Liver (tissue), 8 donors: ENCODE measurements at regions not wholly inside any gene's neighbourhood (a gene's known extent, or its start where the extent isn't known, plus 50 kb on each side); places are given as distances from the start of the nearest gene placed in this dataset.

Experiments used
- DNase-seq: peaks from one replicate; pipeline ENCODE4 v3.0.0-alpha.2; 2017; ENCODE audit warnings: low spot score
- H3K27ac ChIP-seq, 2 donors: one replicate each; pipeline ENCODE4 v1.7.0; 2013; ENCODE audit warnings: inconsistent platforms in 2 of 2, low read length in 2 of 2, control low read depth in 1 of 2, low read depth in 1 of 2, mild to moderate bottlenecking in 1 of 2
- H3K27me3 ChIP-seq, 4 donors: one replicate each; pipeline versions ENCODE4 v1.6.1 to v1.7.0; 2013; ENCODE audit warnings: low read length in 3 of 4, inconsistent platforms in 1 of 4, mild to moderate bottlenecking in 1 of 4, moderate library complexity in 1 of 4; ENCODE audit not compliant: control insufficient read depth in 4 of 4, insufficient read depth in 4 of 4
- H3K36me3 ChIP-seq, 4 donors: one replicate each; pipeline versions ENCODE4 v1.6.1 to v1.7.0; 2013; ENCODE audit warnings: low read length in 3 of 4, mild to moderate bottlenecking in 3 of 4, low read depth in 1 of 4, moderate library complexity in 1 of 4; ENCODE audit not compliant: control insufficient read depth in 4 of 4, insufficient read depth in 3 of 4
- H3K4me1 ChIP-seq, 4 donors: one replicate each; pipeline versions ENCODE4 v1.6.1 to v1.7.0; 2013; ENCODE audit warnings: low read length in 3 of 4, mild to moderate bottlenecking in 3 of 4, moderate library complexity in 1 of 4; ENCODE audit not compliant: control insufficient read depth in 4 of 4, insufficient read depth in 4 of 4
- H3K4me3 ChIP-seq, 3 donors: one replicate each; pipeline versions ENCODE4 v1.6.1 to v1.7.0; 2013; ENCODE audit warnings: low read length in 3 of 3, control low read depth in 1 of 3, low read depth in 1 of 3, mild to moderate bottlenecking in 1 of 3
- H3K9ac ChIP-seq, 2 donors: one replicate each; pipeline ENCODE4 v1.7.0; 2013; ENCODE audit warnings: low read length in 2 of 2, mild to moderate bottlenecking in 2 of 2, moderate library complexity in 2 of 2, control low read depth in 1 of 2, low read depth in 1 of 2
- H3K9me3 ChIP-seq, 4 donors: one replicate each; pipeline versions ENCODE4 v1.6.1 to v1.7.0; 2013; ENCODE audit warnings: low read length in 3 of 4; ENCODE audit not compliant: control insufficient read depth in 4 of 4
- EGR1 ChIP-seq, 2 donors: IDR thresholded peaks; 2 replicates each; pipeline ENCODE4 v1.6.1; 2016 to 2018; ENCODE audit warnings: antibody characterized with exemption in 2 of 2, low read depth in 2 of 2
- FOXA1 ChIP-seq: IDR thresholded peaks from 2 replicates; pipeline ENCODE4 v1.6.1; 2016; ENCODE audit warnings: antibody characterized with exemption
- GABPA ChIP-seq, 2 donors: IDR thresholded peaks in 1 of 2; conservative IDR thresholded peaks in 1 of 2; 2 replicates each; pipeline ENCODE4 v1.6.1; 2016; ENCODE audit warnings: antibody characterized with exemption in 2 of 2, mild to moderate bottlenecking in 1 of 2, moderate library complexity in 1 of 2
- HNF4A ChIP-seq, 2 donors: conservative IDR thresholded peaks; 2 replicates each; pipeline ENCODE4 v1.6.1; 2016; ENCODE audit warnings: antibody characterized with exemption in 2 of 2, mild to moderate bottlenecking in 2 of 2
- HNF4G ChIP-seq: IDR thresholded peaks from 2 replicates; pipeline ENCODE4 v1.6.1; 2016; ENCODE audit warnings: antibody characterized with exemption
- NR2F2 ChIP-seq: IDR thresholded peaks from 2 replicates; pipeline ENCODE4 v1.6.1; 2016; ENCODE audit warnings: antibody characterized with exemption
- RAD21 ChIP-seq, 2 donors: IDR thresholded peaks; 2 replicates each; pipeline ENCODE4 v1.6.1; 2016; ENCODE audit warnings: antibody characterized with exemption in 2 of 2, mild to moderate bottlenecking in 2 of 2
- RXRA ChIP-seq, 2 donors: IDR thresholded peaks; 2 replicates each; pipeline ENCODE4 v1.6.1; 2017 to 2018; ENCODE audit warnings: antibody characterized with exemption in 2 of 2, mild to moderate bottlenecking in 1 of 2
- SP1 ChIP-seq: IDR thresholded peaks from 2 replicates; pipeline ENCODE4 v1.6.1; 2018; ENCODE audit warnings: antibody characterized with exemption, mild to moderate bottlenecking
- TAF1 ChIP-seq: conservative IDR thresholded peaks from 2 replicates; pipeline ENCODE4 v1.6.1; 2016; ENCODE audit warnings: antibody characterized with exemption, mild to moderate bottlenecking
- YY1 ChIP-seq: IDR thresholded peaks from 2 replicates; pipeline ENCODE4 v1.6.1; 2016; ENCODE audit warnings: antibody characterized with exemption, mild to moderate bottlenecking
- WGBS: extraction: QIAGEN DNeasy Blood & Tissue Kit; methylation state at CpG from one replicate; pipeline ENCODE4 v1.1.7; 2013; 5-methylcytosine and 5-hydroxymethylcytosine counted together
- TF ChIP-seq, protein P1 (sequence below): IDR thresholded peaks from 2 replicates; pipeline ENCODE4 v1.6.1; 2016; ENCODE audit warnings: antibody characterized with exemption
- TF ChIP-seq, protein P2 (sequence below): fragments of 150-350 bp; IDR thresholded peaks from 2 replicates; pipeline ENCODE4 v1.5.1; 2017; ENCODE audit warnings: improper control_type of control experiment, low read depth, low read length; ENCODE audit not compliant: missing input control
- TF ChIP-seq, protein P3 (sequence below): IDR thresholded peaks from 2 replicates; pipeline ENCODE4 v1.6.1; 2016; ENCODE audit warnings: antibody characterized with exemption
- TF ChIP-seq, protein P4 (sequence below): IDR thresholded peaks from 2 replicates; pipeline ENCODE4 v1.6.1; 2016; ENCODE audit warnings: antibody characterized with exemption, mild to moderate bottlenecking
- TF ChIP-seq, protein P5 (sequence below): IDR thresholded peaks from 2 replicates; pipeline ENCODE4 v1.6.1; 2016; ENCODE audit warnings: antibody characterized with exemption
- donor health status: healthy.
- donor health status: healthy.
- donor health status: healthy.
- donor health status: healthy.
- donor health status: healthy.

DNA sequence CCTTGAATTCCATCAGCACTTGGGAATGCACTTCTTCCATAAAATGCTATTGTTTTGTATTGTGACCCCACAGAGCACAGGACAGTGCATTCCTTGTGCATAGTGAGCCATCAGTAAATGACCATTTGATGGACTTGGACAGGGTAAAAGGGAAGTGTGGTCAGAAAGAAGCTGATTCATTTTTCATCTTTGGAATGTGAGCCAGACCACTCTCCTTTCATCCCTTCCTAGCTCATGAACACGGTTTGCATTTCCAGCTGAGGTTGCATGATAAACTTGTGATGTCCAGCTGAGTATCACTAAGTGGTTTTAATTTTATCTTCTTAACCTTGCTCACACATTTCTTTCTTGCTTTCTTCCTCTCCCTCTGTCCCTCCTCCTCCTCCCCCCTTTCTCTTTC is 101.3 kb downstream of the NUDT12 start:
- H3K27ac ChIP-seq = no peak overlapping the region

DNA sequence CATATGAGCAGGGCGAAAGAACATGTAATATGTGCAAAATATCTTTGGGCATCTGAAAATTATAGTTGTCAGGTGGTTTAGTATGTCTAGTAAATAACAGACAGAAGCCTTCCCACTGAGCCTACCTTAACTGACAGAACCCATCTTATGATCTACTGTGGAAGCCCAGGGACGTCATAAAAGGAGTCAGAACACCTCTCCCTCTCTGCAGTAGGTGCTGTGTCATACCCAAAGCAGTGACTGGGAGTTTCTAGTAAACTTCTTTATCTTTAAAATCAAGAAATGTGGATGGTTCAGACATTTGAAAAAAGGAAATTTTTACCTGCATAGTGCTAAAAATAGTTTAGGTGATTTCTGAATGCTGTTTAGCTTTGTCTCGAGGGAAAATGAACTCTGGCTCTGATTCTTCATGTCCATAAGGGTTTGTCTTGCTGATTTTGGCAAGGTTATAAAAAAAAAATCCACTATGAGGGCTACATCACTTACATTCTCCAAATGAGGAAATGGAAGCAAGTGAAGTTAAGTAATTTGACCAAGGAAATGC is 104.0 kb downstream of the NUDT12 start:
- H3K9me3 ChIP-seq = no peaks in the 10 kb centered on the region
- WGBS = 79% methylated on average over 3 of the region's 3 CpGs
- TF ChIP-seq, protein P1, sequence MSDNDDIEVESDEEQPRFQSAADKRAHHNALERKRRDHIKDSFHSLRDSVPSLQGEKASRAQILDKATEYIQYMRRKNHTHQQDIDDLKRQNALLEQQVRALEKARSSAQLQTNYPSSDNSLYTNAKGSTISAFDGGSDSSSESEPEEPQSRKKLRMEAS = no peak
- TF ChIP-seq GABPA (IDR thresholded peaks at IDR 0.05 in 1 of 2, conservative IDR thresholded peaks at IDR 0.05 in 1 of 2) (no peak), EGR1 (IDR thresholded peaks at IDR 0.05; ENCODE audit: low read depth in 2 of 2) (no peak), HNF4A (conservative IDR thresholded peaks at IDR 0.05) (no peak), NR2F2 (no peak)
- TF ChIP-seq, protein P2, sequence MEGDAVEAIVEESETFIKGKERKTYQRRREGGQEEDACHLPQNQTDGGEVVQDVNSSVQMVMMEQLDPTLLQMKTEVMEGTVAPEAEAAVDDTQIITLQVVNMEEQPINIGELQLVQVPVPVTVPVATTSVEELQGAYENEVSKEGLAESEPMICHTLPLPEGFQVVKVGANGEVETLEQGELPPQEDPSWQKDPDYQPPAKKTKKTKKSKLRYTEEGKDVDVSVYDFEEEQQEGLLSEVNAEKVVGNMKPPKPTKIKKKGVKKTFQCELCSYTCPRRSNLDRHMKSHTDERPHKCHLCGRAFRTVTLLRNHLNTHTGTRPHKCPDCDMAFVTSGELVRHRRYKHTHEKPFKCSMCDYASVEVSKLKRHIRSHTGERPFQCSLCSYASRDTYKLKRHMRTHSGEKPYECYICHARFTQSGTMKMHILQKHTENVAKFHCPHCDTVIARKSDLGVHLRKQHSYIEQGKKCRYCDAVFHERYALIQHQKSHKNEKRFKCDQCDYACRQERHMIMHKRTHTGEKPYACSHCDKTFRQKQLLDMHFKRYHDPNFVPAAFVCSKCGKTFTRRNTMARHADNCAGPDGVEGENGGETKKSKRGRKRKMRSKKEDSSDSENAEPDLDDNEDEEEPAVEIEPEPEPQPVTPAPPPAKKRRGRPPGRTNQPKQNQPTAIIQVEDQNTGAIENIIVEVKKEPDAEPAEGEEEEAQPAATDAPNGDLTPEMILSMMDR = no peak
- H3K27me3 ChIP-seq = no peaks in the 10 kb centered on the region
- no peak overlapping the region for H3K4me3 ChIP-seq
- no peak overlapping the region for H3K9ac ChIP-seq
- no peak for DNase-seq
- no peaks in the 10 kb centered on the region for H3K4me1 ChIP-seq
- H3K27ac ChIP-seq = no peak overlapping the region
- no peaks in the 10 kb centered on the region for H3K36me3 ChIP-seq

More for the DNA sequence above, 101.3 kb downstream of the NUDT12 start:
- Histone ChIP-seq H3K36me3 (no peaks in the 10 kb centered on the region), H3K4me1 (no peaks in the 10 kb centered on the region), H3K27me3 (no peaks in the 10 kb centered on the region), H3K9ac (no peak overlapping the region), H3K4me3 (no peak overlapping the region), H3K9me3 (no peaks in the 10 kb centered on the region)
- TF ChIP-seq HNF4G (no peak), FOXA1 (no peak)
- no peak for DNase-seq
- WGBS = 41% methylated on average over 1 of the region's 1 CpG

DNA sequence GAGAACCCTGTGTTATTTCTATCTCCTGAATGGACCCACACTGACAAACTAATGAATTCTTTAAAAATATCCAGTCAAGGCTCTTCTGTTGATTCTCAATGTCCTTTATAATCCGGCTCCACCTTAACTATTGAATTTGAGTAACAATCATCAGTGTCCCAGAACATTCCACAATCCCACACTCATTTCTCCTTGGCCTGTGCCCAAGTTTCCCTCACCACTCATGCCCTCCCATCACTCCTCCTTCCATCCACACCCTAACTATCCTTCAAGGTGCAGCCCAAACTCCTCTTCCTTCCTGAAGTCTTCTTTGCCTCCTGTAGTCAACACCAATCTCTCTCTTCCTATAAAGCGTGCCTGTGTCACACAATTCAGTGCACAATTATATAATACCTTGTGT is 106.1 kb downstream of the NUDT12 start:
- Histone ChIP-seq H3K27me3 (no peaks in the 10 kb centered on the region), H3K4me1 (no peaks in the 10 kb centered on the region), H3K4me3 (no peak overlapping the region), H3K27ac (no peak overlapping the region), H3K36me3 (no peaks in the 10 kb centered on the region), H3K9me3 (no peaks in the 10 kb centered on the region), H3K9ac (no peak overlapping the region)
- TF ChIP-seq, protein P3, sequence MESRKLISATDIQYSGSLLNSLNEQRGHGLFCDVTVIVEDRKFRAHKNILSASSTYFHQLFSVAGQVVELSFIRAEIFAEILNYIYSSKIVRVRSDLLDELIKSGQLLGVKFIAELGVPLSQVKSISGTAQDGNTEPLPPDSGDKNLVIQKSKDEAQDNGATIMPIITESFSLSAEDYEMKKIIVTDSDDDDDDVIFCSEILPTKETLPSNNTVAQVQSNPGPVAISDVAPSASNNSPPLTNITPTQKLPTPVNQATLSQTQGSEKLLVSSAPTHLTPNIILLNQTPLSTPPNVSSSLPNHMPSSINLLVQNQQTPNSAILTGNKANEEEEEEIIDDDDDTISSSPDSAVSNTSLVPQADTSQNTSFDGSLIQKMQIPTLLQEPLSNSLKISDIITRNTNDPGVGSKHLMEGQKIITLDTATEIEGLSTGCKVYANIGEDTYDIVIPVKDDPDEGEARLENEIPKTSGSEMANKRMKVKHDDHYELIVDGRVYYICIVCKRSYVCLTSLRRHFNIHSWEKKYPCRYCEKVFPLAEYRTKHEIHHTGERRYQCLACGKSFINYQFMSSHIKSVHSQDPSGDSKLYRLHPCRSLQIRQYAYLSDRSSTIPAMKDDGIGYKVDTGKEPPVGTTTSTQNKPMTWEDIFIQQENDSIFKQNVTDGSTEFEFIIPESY = no peak
- no peak for TF ChIP-seq GABPA (IDR thresholded peaks at IDR 0.05 in 1 of 2, conservative IDR thresholded peaks at IDR 0.05 in 1 of 2)
- TF ChIP-seq, protein P4, sequence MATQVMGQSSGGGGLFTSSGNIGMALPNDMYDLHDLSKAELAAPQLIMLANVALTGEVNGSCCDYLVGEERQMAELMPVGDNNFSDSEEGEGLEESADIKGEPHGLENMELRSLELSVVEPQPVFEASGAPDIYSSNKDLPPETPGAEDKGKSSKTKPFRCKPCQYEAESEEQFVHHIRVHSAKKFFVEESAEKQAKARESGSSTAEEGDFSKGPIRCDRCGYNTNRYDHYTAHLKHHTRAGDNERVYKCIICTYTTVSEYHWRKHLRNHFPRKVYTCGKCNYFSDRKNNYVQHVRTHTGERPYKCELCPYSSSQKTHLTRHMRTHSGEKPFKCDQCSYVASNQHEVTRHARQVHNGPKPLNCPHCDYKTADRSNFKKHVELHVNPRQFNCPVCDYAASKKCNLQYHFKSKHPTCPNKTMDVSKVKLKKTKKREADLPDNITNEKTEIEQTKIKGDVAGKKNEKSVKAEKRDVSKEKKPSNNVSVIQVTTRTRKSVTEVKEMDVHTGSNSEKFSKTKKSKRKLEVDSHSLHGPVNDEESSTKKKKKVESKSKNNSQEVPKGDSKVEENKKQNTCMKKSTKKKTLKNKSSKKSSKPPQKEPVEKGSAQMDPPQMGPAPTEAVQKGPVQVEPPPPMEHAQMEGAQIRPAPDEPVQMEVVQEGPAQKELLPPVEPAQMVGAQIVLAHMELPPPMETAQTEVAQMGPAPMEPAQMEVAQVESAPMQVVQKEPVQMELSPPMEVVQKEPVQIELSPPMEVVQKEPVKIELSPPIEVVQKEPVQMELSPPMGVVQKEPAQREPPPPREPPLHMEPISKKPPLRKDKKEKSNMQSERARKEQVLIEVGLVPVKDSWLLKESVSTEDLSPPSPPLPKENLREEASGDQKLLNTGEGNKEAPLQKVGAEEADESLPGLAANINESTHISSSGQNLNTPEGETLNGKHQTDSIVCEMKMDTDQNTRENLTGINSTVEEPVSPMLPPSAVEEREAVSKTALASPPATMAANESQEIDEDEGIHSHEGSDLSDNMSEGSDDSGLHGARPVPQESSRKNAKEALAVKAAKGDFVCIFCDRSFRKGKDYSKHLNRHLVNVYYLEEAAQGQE = no peak
- no peak for TF ChIP-seq EGR1 (IDR thresholded peaks at IDR 0.05; ENCODE audit: low read depth in 2 of 2)
- no peak for TF ChIP-seq FOXA1
- TF ChIP-seq RXRA (IDR thresholded peaks at IDR 0.05) = no peak
- TF ChIP-seq YY1 = no peak
- no peak for TF ChIP-seq HNF4A (conservative IDR thresholded peaks at IDR 0.05)
- TF ChIP-seq, protein P1 = no peak
- TF ChIP-seq, protein P2 = no peak
- no peak for TF ChIP-seq RAD21 (IDR thresholded peaks at IDR 0.05)
- TF ChIP-seq HNF4G = no peak
- TF ChIP-seq, protein P5, sequence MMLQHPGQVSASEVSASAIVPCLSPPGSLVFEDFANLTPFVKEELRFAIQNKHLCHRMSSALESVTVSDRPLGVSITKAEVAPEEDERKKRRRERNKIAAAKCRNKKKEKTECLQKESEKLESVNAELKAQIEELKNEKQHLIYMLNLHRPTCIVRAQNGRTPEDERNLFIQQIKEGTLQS = no peak
- TF ChIP-seq NR2F2 = no peak
- no peak for TF ChIP-seq TAF1
- no peak for TF ChIP-seq SP1
- WGBS = 90% methylated on average over 2 of the region's 2 CpGs
- no peak for DNase-seq
